ENCODE measurements at regions not wholly inside any gene's neighbourhood (a gene's known extent, or its start where the extent isn't known, plus 50 kb on each side); places are given as distances from the start of the nearest gene placed in this dataset.

DNA sequence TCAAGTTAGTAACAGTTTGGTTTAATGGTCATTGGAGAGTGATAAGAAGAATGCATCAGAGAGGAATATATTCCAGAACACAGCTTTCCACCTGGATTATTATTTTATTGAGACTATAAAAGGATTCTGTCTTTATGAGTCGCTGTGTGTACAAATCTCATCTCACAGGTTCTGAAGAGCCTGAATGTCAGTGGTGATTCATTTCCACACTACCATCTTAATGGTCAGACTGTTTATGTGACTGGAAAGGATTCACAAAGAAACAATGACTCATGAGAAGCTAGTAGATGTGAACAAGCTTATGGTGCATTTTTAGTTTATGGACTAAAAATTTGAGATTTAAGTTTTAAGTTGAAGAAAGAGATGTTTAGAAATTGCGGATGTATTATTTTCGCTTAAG is 685.4 kb upstream of the NRXN1 start:
- H3K36me3 ChIP-seq: no peaks in the 10 kb centered on the region
- H3K27me3 ChIP-seq: no peaks in the 10 kb centered on the region
- DNase-seq: no peak
- TF ChIP-seq, protein P1, sequence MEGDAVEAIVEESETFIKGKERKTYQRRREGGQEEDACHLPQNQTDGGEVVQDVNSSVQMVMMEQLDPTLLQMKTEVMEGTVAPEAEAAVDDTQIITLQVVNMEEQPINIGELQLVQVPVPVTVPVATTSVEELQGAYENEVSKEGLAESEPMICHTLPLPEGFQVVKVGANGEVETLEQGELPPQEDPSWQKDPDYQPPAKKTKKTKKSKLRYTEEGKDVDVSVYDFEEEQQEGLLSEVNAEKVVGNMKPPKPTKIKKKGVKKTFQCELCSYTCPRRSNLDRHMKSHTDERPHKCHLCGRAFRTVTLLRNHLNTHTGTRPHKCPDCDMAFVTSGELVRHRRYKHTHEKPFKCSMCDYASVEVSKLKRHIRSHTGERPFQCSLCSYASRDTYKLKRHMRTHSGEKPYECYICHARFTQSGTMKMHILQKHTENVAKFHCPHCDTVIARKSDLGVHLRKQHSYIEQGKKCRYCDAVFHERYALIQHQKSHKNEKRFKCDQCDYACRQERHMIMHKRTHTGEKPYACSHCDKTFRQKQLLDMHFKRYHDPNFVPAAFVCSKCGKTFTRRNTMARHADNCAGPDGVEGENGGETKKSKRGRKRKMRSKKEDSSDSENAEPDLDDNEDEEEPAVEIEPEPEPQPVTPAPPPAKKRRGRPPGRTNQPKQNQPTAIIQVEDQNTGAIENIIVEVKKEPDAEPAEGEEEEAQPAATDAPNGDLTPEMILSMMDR (IDR thresholded peaks at IDR 0.05; ENCODE audit: low read depth, low read length): no peak
- no peaks in the 10 kb centered on the region for H3K4me1 ChIP-seq
- no peaks in the 10 kb centered on the region for H3K9me3 ChIP-seq
- H3K4me3 ChIP-seq (ENCODE audit: low read depth, low read length): no peak overlapping the region

DNA sequence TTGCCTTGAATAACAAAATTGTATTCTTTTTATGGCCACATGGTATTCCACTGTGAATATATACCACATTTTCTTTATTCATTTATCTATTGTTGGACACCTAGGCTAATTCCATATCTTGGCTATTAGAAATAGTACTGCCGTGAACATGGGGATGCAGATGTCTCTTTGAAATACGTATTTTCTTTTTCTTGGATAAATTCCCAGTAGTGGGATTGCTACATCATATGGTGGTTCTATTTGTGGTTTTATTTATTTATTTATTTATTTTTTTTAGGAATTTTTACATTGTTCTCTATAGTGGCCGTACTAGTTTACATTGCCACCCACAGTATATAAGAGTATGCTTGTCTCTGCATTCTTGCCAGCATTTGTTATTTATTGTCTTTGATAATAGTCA is 679.8 kb upstream of the NRXN1 start:
- H3K4me3 ChIP-seq (ENCODE audit: low read depth, low read length): no peak overlapping the region
- TF ChIP-seq, protein P1 (IDR thresholded peaks at IDR 0.05; ENCODE audit: low read depth, low read length): no peak
- H3K27me3 ChIP-seq: no peaks in the 10 kb centered on the region
- no peaks in the 10 kb centered on the region for H3K36me3 ChIP-seq
- H3K4me1 ChIP-seq: no peaks in the 10 kb centered on the region
- no peaks in the 10 kb centered on the region for H3K9me3 ChIP-seq
- DNase-seq: no peak

DNA sequence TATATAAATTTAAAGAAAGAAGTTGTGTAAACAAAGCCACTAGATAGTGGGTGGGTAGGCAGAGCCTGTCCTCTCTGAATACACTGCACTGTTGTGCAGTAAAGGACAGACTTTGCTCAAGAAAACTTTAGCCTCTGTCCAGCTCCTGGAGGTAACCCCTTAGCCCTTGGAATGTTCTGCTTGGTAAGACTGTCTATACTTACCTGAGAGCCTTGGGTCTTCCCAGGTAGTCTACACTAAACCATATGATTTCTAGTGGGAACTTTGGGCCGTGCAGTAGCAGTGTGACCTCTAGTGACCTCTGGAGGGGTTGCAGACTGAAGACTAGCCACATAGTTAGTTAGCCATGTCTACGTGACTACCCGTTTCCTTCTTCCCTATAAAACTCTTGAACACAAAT is 678.3 kb upstream of the NRXN1 start:
- no peaks in the 10 kb centered on the region for H3K27me3 ChIP-seq
- TF ChIP-seq, protein P1 (IDR thresholded peaks at IDR 0.05; ENCODE audit: low read depth, low read length): peak; percentile 53
- peak; percentile 8 for DNase-seq

DNA sequence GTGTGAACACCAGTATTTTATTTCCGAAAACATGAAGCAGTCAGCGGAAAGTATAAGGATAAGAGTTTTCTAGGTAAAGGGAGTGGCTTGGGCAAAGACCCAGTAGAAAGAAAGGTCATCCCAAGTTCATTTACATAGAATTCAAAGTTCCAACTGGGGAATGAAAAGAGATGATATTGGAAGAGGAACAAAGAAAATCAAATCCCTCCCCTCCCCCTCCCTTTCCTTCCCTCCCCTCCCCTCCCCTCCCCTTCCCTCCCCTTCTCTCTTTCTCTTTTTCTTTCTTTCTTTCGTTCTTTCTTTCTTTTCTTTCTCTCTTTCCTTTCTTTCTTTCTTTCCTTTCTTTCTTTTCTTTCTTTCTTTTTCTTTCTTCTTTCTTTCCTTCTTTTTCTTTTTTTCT is 675.7 kb upstream of the NRXN1 start:
- H3K36me3 ChIP-seq: no peaks in the 10 kb centered on the region
- no peaks in the 10 kb centered on the region for H3K4me1 ChIP-seq
- no peak overlapping the region for H3K4me3 ChIP-seq (ENCODE audit: low read depth, low read length)
- no peaks in the 10 kb centered on the region for H3K9me3 ChIP-seq
- no peaks in the 10 kb centered on the region for H3K27me3 ChIP-seq
- TF ChIP-seq, protein P1 (IDR thresholded peaks at IDR 0.05; ENCODE audit: low read depth, low read length): no peak
- no peak for DNase-seq

More for the DNA sequence above, 678.3 kb upstream of the NRXN1 start:
- Histone ChIP-seq H3K36me3 (no peaks in the 10 kb centered on the region), H3K4me3 (ENCODE audit: low read depth, low read length) (no peak overlapping the region), H3K9me3 (no peaks in the 10 kb centered on the region), H3K4me1 (no peaks in the 10 kb centered on the region)

DNA sequence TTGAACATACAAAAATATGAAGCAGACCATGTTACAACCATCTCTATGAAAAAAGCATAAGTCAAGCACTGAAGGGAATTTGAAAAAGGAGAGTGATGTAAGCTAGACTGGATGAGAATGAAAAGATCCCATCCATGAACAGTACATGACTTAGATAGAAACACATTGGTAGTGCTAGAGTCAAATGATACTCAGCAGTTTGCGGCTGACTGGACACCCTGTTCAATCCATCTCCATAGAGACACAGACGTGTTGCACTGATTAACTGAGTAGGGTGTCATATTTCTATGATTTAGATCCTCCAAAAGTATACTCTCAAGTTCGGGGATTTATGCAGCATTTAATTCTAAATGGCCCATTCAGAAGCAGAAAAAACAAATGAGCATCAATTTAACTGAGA is 674.3 kb upstream of the NRXN1 start:
- no peak overlapping the region for H3K4me3 ChIP-seq (ENCODE audit: low read depth, low read length)
- no peaks in the 10 kb centered on the region for H3K27me3 ChIP-seq
- H3K9me3 ChIP-seq: no peaks in the 10 kb centered on the region
- H3K36me3 ChIP-seq: no peaks in the 10 kb centered on the region
- TF ChIP-seq, protein P1 (IDR thresholded peaks at IDR 0.05; ENCODE audit: low read depth, low read length): no peak
- no peak for DNase-seq
- no peaks in the 10 kb centered on the region for H3K4me1 ChIP-seq

DNA sequence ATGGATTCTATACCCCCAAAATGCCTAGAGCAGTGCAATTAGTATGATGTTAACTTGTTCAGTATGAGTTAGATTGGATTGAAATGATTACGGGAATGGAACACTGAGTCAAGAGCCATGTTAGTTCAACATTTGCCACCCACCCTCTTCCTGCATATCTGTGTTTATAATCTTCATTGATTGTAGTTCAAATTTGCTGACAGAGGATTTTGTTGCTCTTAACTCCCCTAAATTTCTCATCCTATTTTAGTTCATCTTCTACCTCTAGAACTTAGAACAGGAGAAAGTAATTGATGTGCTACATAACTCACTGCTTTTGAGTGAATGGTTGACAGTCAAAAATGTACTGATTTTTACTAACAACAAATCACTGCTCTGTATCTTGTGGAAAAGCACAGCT is 673.5 kb upstream of the NRXN1 start:
- Histone ChIP-seq H3K27me3 (no peaks in the 10 kb centered on the region), H3K4me1 (no peaks in the 10 kb centered on the region), H3K9me3 (no peaks in the 10 kb centered on the region), H3K36me3 (no peaks in the 10 kb centered on the region), H3K4me3 (ENCODE audit: low read depth, low read length) (no peak overlapping the region)
- no peak for DNase-seq
- TF ChIP-seq, protein P1 (IDR thresholded peaks at IDR 0.05; ENCODE audit: low read depth, low read length): no peak

Measured in BE2C (cell line).